DLD1 (cell line): ENCODE measurements at regions not wholly inside any gene's neighbourhood (a gene's known extent, or its start where the extent isn't known, plus 50 kb on each side); places are given as distances from the start of the nearest gene placed in this dataset.
"Not testable (repeated sequence)": the region's sequence is repeated elsewhere in the genome, so short reads cannot be mapped to it uniquely, and the experiment has no call there.

Experiments
- in situ Hi-C: cut with HindIII; loops from 2 replicates; pipeline ENCODE4 v1.10.0; 2017; ENCODE audit warnings: low sequenced_read_pairs

DNA sequence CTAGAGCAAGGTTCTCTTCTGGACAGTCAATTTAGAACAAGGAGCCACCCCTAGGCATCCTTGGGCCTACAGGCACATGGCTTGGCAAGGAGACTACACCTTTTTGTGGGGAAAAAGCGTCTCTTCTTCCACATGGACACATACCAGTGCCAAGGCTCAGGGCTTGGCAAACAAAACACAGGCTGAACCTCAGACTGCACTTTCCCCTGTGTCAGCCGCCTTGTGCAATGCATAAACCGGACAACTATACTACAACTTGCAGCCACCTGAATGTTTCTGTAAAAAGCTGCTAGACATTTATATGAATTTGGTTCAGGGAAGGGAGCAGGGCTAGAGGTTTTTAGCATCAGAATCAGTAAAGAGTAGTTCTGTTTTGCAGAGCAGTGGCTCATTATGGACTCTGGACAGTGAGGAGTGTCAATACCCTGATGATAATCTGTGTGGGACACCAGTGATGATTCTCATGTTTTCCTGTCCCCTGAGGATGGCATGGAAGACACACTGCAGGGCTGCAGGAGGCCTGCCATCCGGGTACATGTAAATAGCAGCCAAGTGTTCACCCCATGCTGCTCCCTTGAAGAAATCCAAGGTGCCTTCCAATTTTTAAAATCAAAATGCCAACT lies 118.9 kb downstream of the GATA3 start:
- in situ Hi-C loops = no loop called here

- in situ Hi-C loops = no loop called here
Observed at GRCh38 chr10:8173866-8174243, 119.4 kb downstream of the GATA3 start.

GRCh38 chr10:8174762-8175161 lies 120.3 kb downstream of the GATA3 start:
- in situ Hi-C loops = no loop called here

DNA sequence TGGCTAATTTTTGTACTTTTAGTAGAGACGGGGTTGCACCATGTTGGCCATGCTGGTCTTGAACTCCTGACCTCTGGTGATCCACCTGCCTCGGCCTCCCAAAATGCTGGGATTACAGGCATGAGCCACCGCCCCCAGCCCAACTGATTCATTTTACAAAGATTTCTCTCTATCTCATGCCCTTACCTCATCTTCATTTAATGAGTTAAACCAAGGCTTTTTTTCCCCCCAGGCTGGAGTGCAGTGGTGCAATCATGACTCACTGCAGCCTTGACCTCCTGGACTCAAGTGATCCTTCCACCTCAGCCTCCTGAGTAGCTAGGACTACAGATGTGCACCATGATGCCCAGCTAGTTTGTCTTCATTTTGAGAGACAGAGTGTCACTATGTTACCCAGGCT lies 123.0 kb downstream of the GATA3 start:
- in situ Hi-C loops = not testable (repeated sequence)

DNA sequence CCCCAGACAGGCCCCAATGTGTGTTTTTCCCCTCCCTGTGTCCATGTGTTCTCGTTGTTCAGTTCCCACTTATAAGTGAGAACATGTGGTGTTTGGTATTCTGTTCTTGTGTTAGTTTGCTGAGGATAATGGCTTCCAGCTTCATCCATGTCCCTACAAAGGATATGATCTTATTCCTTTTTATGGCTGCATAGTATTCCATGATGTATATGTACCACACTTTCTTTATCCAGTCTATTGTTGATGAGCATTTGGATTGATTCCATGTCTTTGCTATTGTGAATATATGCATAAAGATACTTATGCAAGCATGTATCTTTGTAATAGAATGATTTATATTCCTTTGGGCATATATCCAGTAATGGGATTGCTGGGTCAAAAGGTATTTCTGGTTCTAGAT lies 125.3 kb downstream of the GATA3 start:
- in situ Hi-C loops = not testable (repeated sequence)

DNA sequence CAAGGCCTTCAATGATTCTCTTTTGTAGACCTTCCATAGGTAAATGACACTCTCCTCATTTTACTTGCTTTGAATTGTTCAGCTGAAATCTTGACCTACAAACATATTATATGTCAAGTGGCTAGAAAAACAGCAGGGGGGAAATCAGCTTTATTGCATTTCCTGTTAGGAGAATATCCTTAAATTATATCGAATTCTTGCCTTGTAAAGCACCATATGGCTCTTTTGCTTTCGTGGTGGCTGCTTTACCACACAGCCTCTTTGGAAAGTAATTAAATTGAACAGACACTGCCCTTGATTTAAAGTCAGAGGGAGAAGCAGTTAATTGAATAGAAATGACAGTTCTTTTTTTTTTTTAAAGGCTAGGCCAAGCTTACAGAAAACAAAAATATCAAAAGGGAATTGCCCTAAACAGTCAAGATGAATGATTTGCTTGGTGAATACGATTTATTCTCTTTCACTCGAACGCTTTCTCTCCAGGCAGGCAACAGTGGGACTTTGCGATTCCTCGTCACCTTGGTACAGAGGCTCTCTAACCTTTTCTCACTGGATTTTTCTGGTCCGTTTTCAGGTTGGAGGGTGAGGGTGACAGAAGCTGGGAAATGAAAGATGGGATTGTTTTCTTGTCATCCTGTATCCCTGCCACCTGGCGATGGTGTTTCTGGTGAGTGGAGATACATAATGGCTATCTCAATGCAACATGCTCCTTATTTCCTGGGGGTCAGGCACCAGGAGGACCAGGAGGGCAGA lies 126.0 kb downstream of the GATA3 start:
- in situ Hi-C loops = no loop called here

- in situ Hi-C loops = no loop called here
Observed at GRCh38 chr10:8181496-8182157, 127.1 kb downstream of the GATA3 start.

DNA sequence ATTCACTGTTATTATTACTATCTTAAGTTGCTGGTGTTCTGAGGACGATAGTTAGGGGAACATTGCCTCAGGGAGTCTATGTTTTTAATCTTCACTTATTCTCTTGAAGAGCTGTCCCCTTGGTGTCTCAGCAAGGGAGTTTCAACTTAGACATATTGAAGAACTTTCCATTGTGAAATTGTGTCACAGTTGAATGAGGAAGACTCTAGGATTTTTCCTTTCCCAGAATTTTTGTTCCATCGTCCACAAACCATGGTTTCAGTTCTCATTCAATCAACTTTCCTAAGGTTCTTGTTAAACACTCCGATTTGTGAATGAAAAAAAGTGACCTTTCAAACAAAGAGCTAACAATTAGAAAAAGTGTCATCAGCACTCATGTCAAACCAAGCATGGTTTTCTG lies 128.3 kb downstream of the GATA3 start:
- in situ Hi-C loops = no loop called here

DNA sequence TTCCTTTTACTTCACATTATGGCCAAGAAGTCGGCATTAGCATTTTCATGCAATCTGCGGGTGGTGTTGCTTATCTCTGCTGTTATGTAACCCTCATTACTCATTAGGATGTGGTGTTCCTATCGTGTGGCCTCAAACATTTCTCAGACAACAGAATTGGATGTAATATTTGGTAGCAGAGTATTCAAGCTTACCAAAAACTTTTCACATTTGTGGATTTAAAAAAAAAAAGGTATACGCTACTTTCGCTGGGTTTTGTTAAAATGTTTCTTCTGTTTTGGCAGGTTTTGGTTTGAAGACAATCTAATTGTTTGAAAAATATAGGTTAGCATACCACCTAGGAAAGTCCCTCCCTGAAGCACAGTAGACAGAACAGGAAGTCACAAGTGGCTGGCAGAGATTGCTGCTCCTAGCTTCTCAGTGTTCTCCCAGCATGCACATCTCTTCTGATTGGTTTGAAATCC lies 128.8 kb downstream of the GATA3 start:
- in situ Hi-C loops = no loop called here

- in situ Hi-C loops = no loop called here
Observed at GRCh38 chr10:8187171-8187666, 132.7 kb downstream of the GATA3 start.

DNA sequence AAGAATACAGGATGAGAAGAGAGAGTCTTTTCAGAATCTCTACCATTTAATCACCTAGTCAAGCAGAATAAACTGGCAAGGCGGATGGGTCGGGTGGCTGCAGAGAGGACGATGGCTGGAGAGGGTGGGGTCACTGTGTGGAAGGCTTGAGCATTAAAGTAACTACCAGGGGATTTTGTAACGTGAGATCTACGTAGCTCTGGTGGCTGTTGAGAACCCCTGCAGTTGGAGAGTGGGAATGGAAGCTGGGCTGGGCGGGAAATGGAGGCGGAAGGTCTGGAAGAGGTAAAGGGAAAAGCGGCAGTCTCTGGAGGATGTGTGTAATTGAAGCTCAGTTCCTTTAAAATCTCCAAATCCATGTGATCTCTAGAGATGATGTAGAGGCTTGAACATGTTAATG lies 135.0 kb downstream of the GATA3 start:
- in situ Hi-C loops = no loop called here

DNA sequence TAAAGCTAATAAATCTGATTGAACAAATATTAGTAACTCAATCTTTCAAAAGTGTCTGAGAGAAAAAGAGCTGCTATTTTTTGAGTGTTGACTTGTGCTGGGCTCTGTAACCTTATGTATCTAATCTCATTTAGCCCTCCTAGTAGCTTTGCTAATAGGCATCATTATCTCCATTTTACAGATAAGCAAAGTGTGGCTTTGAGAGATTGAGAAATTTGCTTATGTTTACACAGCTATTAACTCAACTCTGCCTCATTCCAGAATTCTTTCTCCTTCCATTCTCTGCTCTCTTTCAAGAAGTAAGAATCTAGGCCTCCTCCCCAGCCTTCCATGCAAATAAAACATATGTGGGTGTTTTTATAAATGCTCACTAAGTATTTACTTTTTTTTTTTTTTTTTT lies 137.8 kb downstream of the GATA3 start:
- in situ Hi-C loops = no loop called here

- in situ Hi-C loops = no loop called here
Observed at GRCh38 chr10:8193546-8193945, 139.1 kb downstream of the GATA3 start.

DNA sequence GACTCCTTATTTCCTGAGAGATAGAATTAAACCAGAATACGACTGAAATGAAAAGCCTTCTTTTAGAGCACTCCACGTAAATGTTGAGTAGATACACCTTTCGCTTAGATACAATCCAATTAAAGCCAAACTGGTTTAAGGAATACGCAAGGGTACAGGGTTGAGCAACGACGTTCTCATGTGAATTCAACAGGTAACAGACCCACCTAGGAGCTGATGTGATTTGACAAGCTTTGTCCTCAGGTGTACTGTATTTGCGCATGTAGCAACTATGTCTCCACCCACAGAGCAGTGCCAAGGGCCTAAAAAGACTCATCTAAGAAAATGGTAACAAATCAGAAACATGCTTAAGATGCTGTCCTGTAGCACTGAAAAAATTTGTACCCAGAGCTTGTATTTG lies 139.6 kb downstream of the GATA3 start:
- in situ Hi-C loops = no loop called here

DNA sequence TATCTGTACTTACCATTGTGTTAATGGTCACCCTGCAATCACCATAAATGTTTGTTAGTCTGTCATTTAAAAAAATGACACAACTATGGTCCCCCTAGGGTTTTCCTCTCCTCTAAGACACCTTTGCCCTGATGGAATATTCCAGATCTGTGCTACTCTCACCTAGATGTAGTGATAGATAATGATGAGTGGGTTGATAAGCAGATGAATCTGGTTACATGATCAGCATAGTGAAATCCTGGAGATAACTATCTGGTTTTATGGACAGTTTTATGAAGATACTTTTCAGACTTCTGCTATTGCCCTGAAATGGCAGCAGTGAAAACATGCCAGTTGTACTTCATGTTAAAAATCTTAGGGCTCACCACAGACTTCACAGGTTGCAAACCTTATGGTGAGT lies 152.4 kb downstream of the GATA3 start:
- in situ Hi-C loops = no loop called here

DNA sequence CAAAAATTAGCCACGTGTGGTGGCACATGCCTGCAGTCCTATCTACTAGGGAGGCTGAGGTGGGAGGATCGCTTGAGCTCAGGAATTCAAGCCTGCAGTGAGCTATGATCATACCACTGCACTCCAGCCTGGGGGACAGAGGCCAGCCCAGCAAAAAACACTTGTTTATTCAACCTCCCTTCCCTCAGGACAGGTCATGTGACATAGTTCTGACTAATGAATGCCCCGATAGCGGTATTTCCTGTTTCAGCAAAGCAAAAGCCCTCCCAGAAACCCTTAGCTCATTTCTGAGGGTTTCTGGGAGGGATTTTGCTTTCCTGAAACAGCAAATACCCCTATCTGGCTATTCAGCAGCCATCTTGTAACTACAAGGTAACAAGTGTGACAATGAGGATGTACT lies 157.1 kb downstream of the GATA3 start:
- in situ Hi-C loops = no loop called here

DNA sequence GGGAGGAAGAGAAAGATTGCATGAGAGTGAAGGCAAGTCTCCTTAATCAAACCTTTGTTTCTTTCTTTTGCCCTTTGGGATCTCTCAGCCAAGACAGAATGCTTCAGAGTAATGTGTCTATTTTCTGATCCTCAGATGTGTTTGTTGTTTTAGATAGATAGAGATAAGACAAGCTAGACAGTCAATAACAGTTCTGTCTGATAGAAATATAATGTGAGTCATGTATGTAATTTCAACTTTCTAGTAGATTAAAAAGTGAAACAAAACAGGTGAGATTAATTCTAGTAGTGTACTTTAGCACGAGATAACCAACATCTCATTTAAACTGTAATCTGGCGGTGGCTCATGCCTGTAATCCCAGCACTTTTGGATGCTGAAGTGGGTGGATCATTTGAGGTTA lies 159.2 kb downstream of the GATA3 start:
- in situ Hi-C loops = no loop called here

GRCh38 chr10:8214587-8214986 lies 160.1 kb downstream of the GATA3 start:
- in situ Hi-C loops = no loop called here

DNA sequence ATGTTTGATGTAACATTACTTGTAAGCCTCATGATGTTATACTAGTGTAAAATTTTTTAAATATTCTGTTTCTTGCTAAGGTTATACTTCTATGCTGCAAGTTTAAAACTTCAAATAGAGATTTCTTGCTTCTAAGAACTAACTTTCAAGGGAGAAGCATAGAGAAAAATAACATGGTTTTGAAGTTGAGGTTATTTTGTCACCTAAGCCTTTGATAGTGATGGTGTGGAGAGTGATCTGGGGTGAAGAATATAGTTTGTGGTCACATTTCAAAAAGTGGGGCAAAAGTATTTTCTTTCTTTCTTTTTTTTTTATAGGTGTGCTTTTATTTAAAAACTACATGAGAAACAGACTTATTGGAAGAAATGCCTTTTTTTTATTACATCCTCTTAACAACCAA lies 162.4 kb downstream of the GATA3 start:
- in situ Hi-C loops = no loop called here

- in situ Hi-C loops = no loop called here
Observed at GRCh38 chr10:8221451-8221850, 167.0 kb downstream of the GATA3 start.

GRCh38 chr10:8224591-8224990 lies 170.1 kb downstream of the GATA3 start:
- in situ Hi-C loops = no loop called here

DNA sequence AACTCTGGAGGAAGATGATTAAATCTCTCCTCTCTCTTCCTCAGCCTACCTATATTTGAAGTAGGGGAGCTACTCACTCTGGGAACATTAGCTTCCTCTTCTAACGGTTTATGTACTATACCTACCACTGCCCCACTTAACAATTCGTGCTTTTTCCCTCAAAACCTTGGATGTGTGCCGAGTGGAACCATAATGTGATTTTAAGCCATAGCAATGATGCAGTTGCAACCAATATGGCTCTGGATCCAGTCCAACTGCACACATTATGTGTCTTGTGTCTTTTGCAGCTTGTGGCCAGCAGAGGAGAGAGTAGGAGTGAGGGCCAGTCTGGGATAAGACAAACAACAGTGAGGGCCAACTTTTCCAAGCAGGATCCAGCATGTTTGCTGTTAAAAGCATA lies 170.7 kb downstream of the GATA3 start:
- in situ Hi-C loops = no loop called here
